OCI-LY7 (cell line): ENCODE measurements at regions not wholly inside any gene's neighbourhood (a gene's known extent, or its start where the extent isn't known, plus 50 kb on each side); places are given as distances from the start of the nearest gene placed in this dataset.

ENCODE experiments used
- BruUV-seq: library from RNA; stranded (reverse); fragments of 400-500 nt; replicated peaks from 2 replicates; lab custom pipeline; 2021; lab: Mats Ljungman, UMichigan
- CTCF ChIA-PET: fragments of 300-600 bp; sonication (Branson Sonifier 250); formaldehyde crosslinking; loops from one replicate; lab custom pipeline; 2022; ENCODE audit warnings: antibody characterized with exemption; ENCODE audit not compliant: unreplicated experiment; lab: Charles Lee
- POLR2A ChIA-PET: fragments of 300-600 bp; sonication (Branson Sonifier 250); formaldehyde crosslinking; loops from one replicate; lab custom pipeline; 2022; ENCODE audit warnings: antibody characterized with exemption; lab: Charles Lee
- DNase-seq: peaks from one replicate; pipeline ENCODE4 v3.0.0-alpha.2; 2015; ENCODE audit warnings: low spot score
- H2AFZ ChIP-seq: fragments of 200-600 bp; sonication (generic), shearing (Covaris generic); 2 replicates; pipeline ENCODE4 v1.6.1; 2014; ENCODE audit warnings: mild to moderate bottlenecking, antibody characterized with exemption, low read length, moderate library complexity
- H3K27ac ChIP-seq: fragments of 200-600 bp; sonication (generic); 2 replicates; pipeline ENCODE4 v1.5.1; 2014; ENCODE audit warnings: mixed run types, low read depth, mild to moderate bottlenecking, moderate library complexity, low read length, inconsistent platforms; ENCODE audit not compliant: poor library complexity, severe bottlenecking
- H3K36me3 ChIP-seq: fragments of 200-600 bp; sonication (generic); 2 replicates; pipeline ENCODE4 v1.6.1; 2014; ENCODE audit warnings: mild to moderate bottlenecking, antibody characterized with exemption, low read length, moderate library complexity, mixed read lengths; ENCODE audit not compliant: insufficient read depth
- H3K4me1 ChIP-seq: fragments of 200-600 bp; sonication (generic); 2 replicates; pipeline ENCODE4 v1.5.1; 2014; ENCODE audit warnings: mild to moderate bottlenecking, low read length; ENCODE audit not compliant: insufficient read depth, poor library complexity, severe bottlenecking
- H3K4me2 ChIP-seq: fragments of 200-600 bp; sonication (generic); 2 replicates; pipeline ENCODE4 v1.6.1; 2014; ENCODE audit warnings: mild to moderate bottlenecking, low read length
- H3K4me3 ChIP-seq: fragments of 200-600 bp; sonication (generic); 2 replicates; pipeline ENCODE4 v1.5.1; 2014; ENCODE audit warnings: mild to moderate bottlenecking, low read depth, low read length; ENCODE audit not compliant: poor library complexity, severe bottlenecking
- H3K79me2 ChIP-seq: fragments of 200-600 bp; sonication (generic); 2 replicates; pipeline ENCODE4 v1.6.1; 2016; ENCODE audit warnings: low read depth, mild to moderate bottlenecking, low read length, moderate library complexity, mixed read lengths; ENCODE audit not compliant: insufficient read depth
- H3K9me2 ChIP-seq: fragments of 200-600 bp; sonication (generic); 2 replicates; pipeline ENCODE4 v1.6.1; 2016; ENCODE audit warnings: mild to moderate bottlenecking, low read length, mixed read lengths; ENCODE audit not compliant: insufficient read depth
- H3K9me3 ChIP-seq: fragments of 200-600 bp; sonication (generic); 2 replicates; pipeline ENCODE4 v1.6.1; 2014; ENCODE audit warnings: mild to moderate bottlenecking, mixed run types, low read length, mixed read lengths
- H4K20me1 ChIP-seq: fragments of 200-600 bp; sonication (generic); 2 replicates; pipeline ENCODE4 v1.6.1; 2014; ENCODE audit warnings: mild to moderate bottlenecking, antibody characterized with exemption, low read length, moderate library complexity, mixed read lengths; ENCODE audit not compliant: insufficient read depth
- CTCF ChIP-seq: fragments of 200-600 bp; sonication (generic); conservative IDR thresholded peaks from 2 replicates; pipeline ENCODE4 v1.5.1; 2014; ENCODE audit warnings: mild to moderate bottlenecking, antibody characterized with exemption, low read length, moderate library complexity, mixed read lengths
- EZH2phosphoT487 ChIP-seq: fragments of 200-600 bp; sonication (generic); IDR thresholded peaks from 2 replicates; pipeline ENCODE4 v1.6.1; 2018; ENCODE audit warnings: low read depth, borderline replicate concordance, mild to moderate bottlenecking, mixed run types, antibody characterized with exemption, low read length, moderate library complexity, mixed read lengths
- intact Hi-C: fragments of 100-400 bp; cut with micrococcal nuclease; formaldehyde crosslinking; loops from one replicate; pipeline ENCODE4 v1.10.0; 2022; ENCODE audit not compliant: unreplicated experiment

GRCh38 chr6:79404261-79404660, 133.0 kb downstream of the LCA5 start:
- Histone ChIP-seq H2AFZ (no peak overlapping the region), H3K9me3 (no peaks in the 10 kb centered on the region), H3K4me3 (no peak overlapping the region), H4K20me1 (no peaks in the 10 kb centered on the region), H3K4me2 (no peak overlapping the region), H3K27ac (no peak overlapping the region), H3K4me1 (no peaks in the 10 kb centered on the region), H3K36me3 (no peaks in the 10 kb centered on the region), H3K9me2 (no peaks in the 10 kb centered on the region), H3K79me2 (no peaks in the 10 kb centered on the region)
- no peak for DNase-seq
- no TSS peak for BruUV-seq
- no peak for TF ChIP-seq CTCF
- no peak for TF ChIP-seq EZH2phosphoT487
- POLR2A ChIA-PET: no interaction called here
- CTCF ChIA-PET: no interaction called here
- intact Hi-C loops: no loop called here

GRCh38 chr6:79403563-79403962, 133.7 kb downstream of the LCA5 start:
- no peak for DNase-seq
- Histone ChIP-seq H2AFZ (no peak overlapping the region), H4K20me1 (no peaks in the 10 kb centered on the region), H3K79me2 (no peaks in the 10 kb centered on the region), H3K9me2 (no peaks in the 10 kb centered on the region), H3K27ac (no peak overlapping the region), H3K36me3 (no peaks in the 10 kb centered on the region), H3K4me1 (no peaks in the 10 kb centered on the region), H3K4me3 (no peak overlapping the region), H3K9me3 (no peaks in the 10 kb centered on the region), H3K4me2 (no peak overlapping the region)
- intact Hi-C loops: no loop called here
- CTCF ChIA-PET: no interaction called here
- TF ChIP-seq CTCF: no peak
- no peak for TF ChIP-seq EZH2phosphoT487
- POLR2A ChIA-PET: interaction anchor here (0.5 kb wide), 1 partner anchor 37 kb away, joined by 3 read pairs; no protein-coding TSS in a partner anchor
- no TSS peak for BruUV-seq

- no peak for DNase-seq
- BruUV-seq: no TSS peak
- Histone ChIP-seq H3K4me1 (no peaks in the 10 kb centered on the region), H3K27ac (no peak overlapping the region), H3K9me3 (no peaks in the 10 kb centered on the region), H3K79me2 (no peaks in the 10 kb centered on the region), H3K9me2 (no peaks in the 10 kb centered on the region), H2AFZ (no peak overlapping the region), H3K36me3 (no peaks in the 10 kb centered on the region), H3K4me3 (no peak overlapping the region), H4K20me1 (no peaks in the 10 kb centered on the region), H3K4me2 (no peak overlapping the region)
- POLR2A ChIA-PET: interaction anchor here (0.5 kb wide), 1 partner anchor 37 kb away, joined by 3 read pairs; no protein-coding TSS in a partner anchor
- intact Hi-C loops: no loop called here
- CTCF ChIA-PET: no interaction called here
- TF ChIP-seq CTCF: no peak
- TF ChIP-seq EZH2phosphoT487: no peak
Measured at GRCh38 chr6:79403086-79403485, 134.1 kb downstream of the LCA5 start.
